Mammary epithelial cell (primary cell): ENCODE measurements at regions not wholly inside any gene's neighbourhood (a gene's known extent, or its start where the extent isn't known, plus 50 kb on each side); places are given as distances from the start of the nearest gene placed in this dataset.

Source experiments
- EZH2 ChIP-seq: IDR thresholded peaks from 2 replicates; pipeline ENCODE4 v1.6.1; 2012; ENCODE audit warnings: low read length, inconsistent platforms, borderline replicate concordance
- TF ChIP-seq, protein P1 (sequence below), 2 donors: IDR thresholded peaks in 1 of 2; conservative IDR thresholded peaks in 1 of 2; 2 replicates each; pipeline ENCODE4 v1.5.1; 2011 to 2012; ENCODE audit warnings: inconsistent platforms in 2 of 2, low read length in 2 of 2, mild to moderate bottlenecking in 2 of 2, control low read depth in 1 of 2, low read depth in 1 of 2; ENCODE audit not compliant: insufficient read depth in 1 of 2; ENCODE audit errors: extremely low read depth in 1 of 2

DNA sequence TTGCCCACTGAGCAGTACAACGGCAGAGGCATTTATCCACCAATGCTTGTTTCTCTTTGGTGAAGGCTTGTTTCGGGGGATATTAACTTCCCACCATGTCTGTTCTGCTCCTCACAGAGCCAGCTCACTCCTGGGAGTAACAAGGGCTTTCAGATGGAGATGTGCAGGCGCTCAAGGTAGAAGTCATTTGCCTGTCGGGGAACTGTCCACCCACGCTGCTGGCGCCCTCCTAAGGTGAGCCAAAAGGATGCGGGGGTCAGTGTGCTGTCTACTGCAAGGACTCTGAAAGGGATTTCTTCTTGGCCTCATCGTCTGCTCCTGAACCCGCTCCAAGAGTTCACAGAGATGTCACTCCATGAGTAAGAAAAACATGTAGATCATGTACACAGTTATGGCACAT, 57.0 kb upstream of the CYRIA start:
- no peak for TF ChIP-seq EZH2
- TF ChIP-seq, protein P1, sequence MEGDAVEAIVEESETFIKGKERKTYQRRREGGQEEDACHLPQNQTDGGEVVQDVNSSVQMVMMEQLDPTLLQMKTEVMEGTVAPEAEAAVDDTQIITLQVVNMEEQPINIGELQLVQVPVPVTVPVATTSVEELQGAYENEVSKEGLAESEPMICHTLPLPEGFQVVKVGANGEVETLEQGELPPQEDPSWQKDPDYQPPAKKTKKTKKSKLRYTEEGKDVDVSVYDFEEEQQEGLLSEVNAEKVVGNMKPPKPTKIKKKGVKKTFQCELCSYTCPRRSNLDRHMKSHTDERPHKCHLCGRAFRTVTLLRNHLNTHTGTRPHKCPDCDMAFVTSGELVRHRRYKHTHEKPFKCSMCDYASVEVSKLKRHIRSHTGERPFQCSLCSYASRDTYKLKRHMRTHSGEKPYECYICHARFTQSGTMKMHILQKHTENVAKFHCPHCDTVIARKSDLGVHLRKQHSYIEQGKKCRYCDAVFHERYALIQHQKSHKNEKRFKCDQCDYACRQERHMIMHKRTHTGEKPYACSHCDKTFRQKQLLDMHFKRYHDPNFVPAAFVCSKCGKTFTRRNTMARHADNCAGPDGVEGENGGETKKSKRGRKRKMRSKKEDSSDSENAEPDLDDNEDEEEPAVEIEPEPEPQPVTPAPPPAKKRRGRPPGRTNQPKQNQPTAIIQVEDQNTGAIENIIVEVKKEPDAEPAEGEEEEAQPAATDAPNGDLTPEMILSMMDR (conservative IDR thresholded peaks at IDR 0.05 in 1 of 2, IDR thresholded peaks at IDR 0.05 in 1 of 2; ENCODE audit: extremely low read depth in 1 of 2, insufficient read depth in 1 of 2, low read depth in 1 of 2, low read length in 2 of 2): no peak
